Neural progenitor cell (in vitro differentiated cells): ENCODE measurements at regions not wholly inside any gene's neighbourhood (a gene's known extent, or its start where the extent isn't known, plus 50 kb on each side); places are given as distances from the start of the nearest gene placed in this dataset.
"Not testable (repeated sequence)": the region's sequence is repeated elsewhere in the genome, so short reads cannot be mapped to it uniquely, and the experiment has no call there.

ENCODE experiments used
- CTCF ChIP-seq: fragments of 200-600 bp; sonication (generic); IDR thresholded peaks from 2 replicates; pipeline ENCODE4 v1.5.1; 2017; ENCODE audit warnings: antibody characterized with exemption, mild to moderate bottlenecking
- EZH2 ChIP-seq: fragments of 200-600 bp; sonication (generic); IDR thresholded peaks from 2 replicates; pipeline ENCODE4 v1.6.1; 2017; ENCODE audit warnings: antibody characterized with exemption, mild to moderate bottlenecking, moderate library complexity

- TF ChIP-seq CTCF, EZH2: not testable (repeated sequence)
These were observed 118.5 kb upstream of the TBC1D5 start for GRCh38 chr3:17860840-17861471.
